DMS53 treated with DMSO at 0.1 percent for 48 hours (cell line): ENCODE measurements at regions not wholly inside any gene's neighbourhood (a gene's known extent, or its start where the extent isn't known, plus 50 kb on each side); places are given as distances from the start of the nearest gene placed in this dataset.
"Not testable (repeated sequence)": the region's sequence is repeated elsewhere in the genome, so short reads cannot be mapped to it uniquely, and the experiment has no call there.

Experiments
- DNase-seq: peaks from one replicate; lab custom pipeline; 2025; ENCODE audit not compliant: unreplicated experiment; lab: John Stamatoyannopoulos, UW

GRCh38 chr7:98727146-98727709, 110.1 kb downstream of the NPTX2 start:
- DNase-seq: no peak

DNA sequence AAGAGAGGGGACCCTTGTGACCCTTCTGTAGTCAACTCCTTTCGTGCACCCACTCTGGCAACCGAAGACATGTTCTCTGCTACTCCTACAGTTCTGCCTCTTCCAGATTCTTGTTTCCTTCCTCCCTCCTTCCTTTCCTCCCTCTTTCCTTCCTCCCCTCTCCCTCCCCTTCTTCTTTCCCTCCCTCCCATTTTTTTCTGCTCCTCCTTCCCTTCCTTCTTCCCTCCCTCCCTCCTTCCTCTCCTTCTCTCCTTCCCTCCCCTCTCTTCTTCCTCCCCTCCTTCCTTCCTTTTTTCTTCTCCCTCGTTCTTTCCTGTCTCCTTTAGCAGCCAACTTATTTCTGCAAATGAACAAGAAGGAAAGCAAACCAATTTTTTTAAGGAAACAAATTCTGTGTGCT, 111.5 kb downstream of the NPTX2 start:
- DNase-seq: no peak

- no peak for DNase-seq
Measured at GRCh38 chr7:98729121-98729520, 112.0 kb downstream of the NPTX2 start.

DNA sequence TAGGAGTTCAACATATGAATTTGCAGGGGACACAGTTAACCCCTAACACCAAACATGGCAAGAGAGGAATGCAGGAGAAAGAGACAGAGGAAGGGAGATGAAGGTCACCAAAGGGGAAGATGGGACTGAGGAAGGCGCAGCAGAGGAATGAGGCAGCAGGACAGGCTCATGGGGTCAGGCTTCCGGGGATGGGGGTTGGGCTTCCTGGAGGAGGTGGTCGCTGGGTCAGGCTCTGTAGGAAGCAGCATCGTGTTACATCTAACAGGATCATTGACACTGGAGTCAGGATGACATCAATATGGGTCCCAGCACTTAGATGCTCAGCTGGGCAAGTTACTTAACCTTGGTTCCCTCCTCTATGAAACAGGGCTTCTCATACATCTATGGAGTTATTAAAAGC, 113.2 kb downstream of the NPTX2 start:
- no peak for DNase-seq

DNA sequence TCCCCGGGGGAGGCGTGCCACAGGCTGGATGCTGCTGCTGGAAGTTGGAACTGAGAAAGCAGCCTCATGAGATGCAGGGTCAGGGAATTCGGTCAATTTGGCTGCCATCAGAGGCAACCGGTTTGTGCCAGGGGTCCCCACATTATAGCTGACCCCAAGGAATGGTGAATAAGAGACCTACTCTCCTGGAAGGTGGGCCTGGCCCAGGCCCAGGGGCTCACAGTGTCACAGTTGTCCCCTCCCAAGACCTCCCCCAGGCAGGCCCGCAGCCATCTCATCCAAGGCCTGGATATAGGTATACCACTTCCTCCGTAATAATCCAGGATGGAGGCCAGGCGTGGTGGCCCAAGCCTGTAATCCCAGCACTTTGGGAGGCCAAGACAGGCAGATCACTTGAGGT, 114.6 kb downstream of the NPTX2 start:
- no peak for DNase-seq

- peak; percentile 9 for DNase-seq
Measured at GRCh38 chr7:98733036-98733435, 116.0 kb downstream of the NPTX2 start.

DNA sequence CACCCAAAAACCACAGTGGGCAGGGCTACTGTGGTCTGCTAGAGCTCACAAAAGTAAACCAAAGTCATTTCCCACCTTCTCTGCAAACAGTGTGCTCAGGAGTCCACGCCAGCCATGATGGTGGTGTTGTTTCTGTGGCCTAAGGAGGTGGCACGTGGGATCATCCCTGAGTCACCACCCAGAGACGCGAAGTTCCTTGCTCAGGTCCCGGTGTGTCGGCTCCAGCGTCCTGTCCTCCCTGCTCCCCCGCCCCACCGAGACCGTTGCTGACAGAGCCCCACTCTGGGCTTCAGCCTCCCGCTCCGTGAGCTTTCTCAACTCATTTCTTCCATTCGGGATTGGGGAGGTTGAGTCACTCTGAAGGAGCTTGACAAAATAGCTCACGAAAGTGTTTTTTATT, 118.7 kb downstream of the NPTX2 start:
- DNase-seq: no peak

- not testable (repeated sequence) for DNase-seq
Measured at GRCh38 chr7:98736461-98736860, 119.4 kb downstream of the NPTX2 start.

- no peak for DNase-seq
Measured at GRCh38 chr7:98737176-98737575, 120.1 kb downstream of the NPTX2 start.

- no peak for DNase-seq
Measured at GRCh38 chr7:98740643-98741042, 123.6 kb downstream of the NPTX2 start.

- peak; percentile 28 for DNase-seq
Measured at GRCh38 chr7:98745722-98746318, 124.0 kb downstream of the TMEM130 start.

- DNase-seq: no peak
Measured at GRCh38 chr7:98748090-98748489, 121.7 kb downstream of the TMEM130 start.

GRCh38 chr7:98753176-98753575, 116.6 kb downstream of the TMEM130 start:
- DNase-seq: no peak

DNA sequence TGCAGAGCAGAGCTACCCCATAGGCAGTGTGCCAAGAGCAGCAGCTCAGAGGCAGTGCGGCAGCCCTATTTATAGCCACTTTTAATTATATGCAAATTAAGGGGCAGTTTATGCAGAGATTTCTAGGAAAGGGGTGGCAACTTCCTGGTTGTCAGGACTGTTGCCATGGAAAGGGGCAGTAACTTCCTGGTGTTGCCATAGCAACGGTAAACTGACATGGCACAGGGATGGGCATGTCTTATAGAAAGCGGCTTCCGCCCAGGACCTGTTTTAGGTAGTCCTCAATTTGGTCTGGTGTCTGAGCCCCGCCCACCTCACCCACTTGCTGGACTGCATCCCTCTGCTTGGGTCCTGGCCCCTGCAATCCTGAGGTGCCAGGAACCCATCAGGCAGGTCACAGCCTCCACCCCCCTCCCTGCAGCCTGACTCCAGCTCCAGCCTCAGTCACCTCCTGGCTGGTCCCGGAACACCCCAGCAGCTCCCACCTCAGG, 115.8 kb downstream of the TMEM130 start:
- no peak for DNase-seq

- no peak for DNase-seq
Measured at GRCh38 chr7:98755138-98755898, 114.5 kb downstream of the TMEM130 start.

- DNase-seq: no peak
Measured at GRCh38 chr7:98758157-98758556, 111.7 kb downstream of the TMEM130 start.

GRCh38 chr7:98760201-98760651, 109.6 kb downstream of the TMEM130 start:
- DNase-seq: no peak

DNA sequence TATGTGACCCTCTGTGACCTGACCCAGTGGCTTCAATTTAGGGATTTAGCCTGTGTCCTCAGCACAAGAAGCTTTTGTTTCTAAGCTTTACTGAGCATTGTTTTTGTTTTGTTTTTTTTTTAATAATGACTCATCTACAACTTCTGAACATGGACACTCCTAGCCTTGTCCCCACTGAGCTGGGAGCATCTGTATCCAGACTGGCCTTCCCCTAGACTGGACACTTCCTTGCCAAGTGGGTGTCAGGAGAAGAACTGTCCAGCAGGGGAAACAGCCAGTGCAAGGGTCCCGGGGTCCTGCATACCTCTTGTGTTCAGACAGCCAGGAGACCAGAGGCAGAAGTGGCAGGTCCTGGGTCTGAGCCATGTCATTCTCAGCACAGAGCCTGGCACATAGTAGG, 108.6 kb downstream of the TMEM130 start:
- no peak for DNase-seq

- DNase-seq: no peak
Measured at GRCh38 chr7:98762620-98763019, 107.2 kb downstream of the TMEM130 start.

DNA sequence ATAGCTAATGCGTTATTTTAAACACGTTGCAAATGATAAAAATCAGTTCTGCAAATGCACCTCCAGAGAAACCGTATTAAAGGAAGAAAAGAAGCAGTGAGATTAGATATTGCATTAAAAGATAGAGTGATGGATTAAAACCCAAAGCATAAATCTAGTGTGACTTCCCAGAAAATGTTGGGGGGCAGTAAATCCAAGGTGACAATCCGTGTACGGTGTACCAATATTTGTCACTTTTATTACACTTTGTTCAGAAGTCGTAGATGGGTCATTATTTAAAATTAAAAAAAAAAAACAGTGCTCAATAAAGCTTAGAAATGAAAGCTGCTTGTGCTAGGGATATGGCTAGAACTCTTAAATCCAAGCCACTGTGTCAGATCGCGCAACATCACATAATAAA, 106.4 kb downstream of the TMEM130 start:
- no peak for DNase-seq

GRCh38 chr7:98764946-98765345, 104.9 kb downstream of the TMEM130 start:
- DNase-seq: no peak

GRCh38 chr7:98770085-98770484, 99.7 kb downstream of the TMEM130 start:
- DNase-seq: not testable (repeated sequence)
